ENCODE measurements at regions not wholly inside any gene's neighbourhood (a gene's known extent, or its start where the extent isn't known, plus 50 kb on each side); places are given as distances from the start of the nearest gene placed in this dataset.

DNA sequence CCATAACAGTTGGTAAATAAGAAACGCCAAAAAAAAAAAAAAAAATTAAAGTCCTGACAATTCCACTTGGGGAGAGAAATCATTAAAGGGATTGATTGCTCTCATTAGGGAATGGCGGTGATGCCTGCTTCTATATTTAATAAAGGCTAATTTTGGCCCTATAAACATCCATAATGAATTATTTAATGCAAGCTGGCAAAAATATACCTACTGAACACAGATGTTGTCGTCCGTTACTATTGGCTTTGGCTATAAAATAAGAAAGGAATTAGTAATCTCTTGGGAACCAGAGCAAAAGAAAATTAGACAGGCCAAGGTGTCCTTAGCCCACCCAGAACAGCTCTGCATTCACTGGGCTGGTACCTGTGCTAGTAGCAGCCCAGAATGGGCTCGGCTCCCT, 717.3 kb downstream of the DIAPH3 start:
- no peak for DNase-seq (ENCODE audit: low read depth in 2 of 2)

DNA sequence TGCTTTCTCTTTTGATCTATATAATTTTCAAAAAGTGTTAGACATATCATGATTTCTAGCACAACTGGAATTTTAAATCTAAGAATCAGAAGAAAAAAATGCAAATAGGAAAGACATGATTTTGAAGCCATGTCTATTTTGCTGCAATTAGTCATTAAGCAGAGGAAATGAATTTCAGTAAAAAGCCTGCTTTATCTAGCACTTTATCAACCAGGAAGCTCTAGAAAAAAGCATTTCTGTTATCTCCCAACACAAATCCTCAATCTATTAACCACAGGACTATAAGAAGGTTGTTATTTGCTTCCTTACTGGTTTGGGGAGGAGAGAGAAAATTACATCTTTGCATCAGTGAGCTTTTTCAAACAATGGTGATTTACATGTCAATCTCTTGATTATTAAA, 716.7 kb downstream of the DIAPH3 start:
- DNase-seq (ENCODE audit: low read depth in 2 of 2) = no peak

DNA sequence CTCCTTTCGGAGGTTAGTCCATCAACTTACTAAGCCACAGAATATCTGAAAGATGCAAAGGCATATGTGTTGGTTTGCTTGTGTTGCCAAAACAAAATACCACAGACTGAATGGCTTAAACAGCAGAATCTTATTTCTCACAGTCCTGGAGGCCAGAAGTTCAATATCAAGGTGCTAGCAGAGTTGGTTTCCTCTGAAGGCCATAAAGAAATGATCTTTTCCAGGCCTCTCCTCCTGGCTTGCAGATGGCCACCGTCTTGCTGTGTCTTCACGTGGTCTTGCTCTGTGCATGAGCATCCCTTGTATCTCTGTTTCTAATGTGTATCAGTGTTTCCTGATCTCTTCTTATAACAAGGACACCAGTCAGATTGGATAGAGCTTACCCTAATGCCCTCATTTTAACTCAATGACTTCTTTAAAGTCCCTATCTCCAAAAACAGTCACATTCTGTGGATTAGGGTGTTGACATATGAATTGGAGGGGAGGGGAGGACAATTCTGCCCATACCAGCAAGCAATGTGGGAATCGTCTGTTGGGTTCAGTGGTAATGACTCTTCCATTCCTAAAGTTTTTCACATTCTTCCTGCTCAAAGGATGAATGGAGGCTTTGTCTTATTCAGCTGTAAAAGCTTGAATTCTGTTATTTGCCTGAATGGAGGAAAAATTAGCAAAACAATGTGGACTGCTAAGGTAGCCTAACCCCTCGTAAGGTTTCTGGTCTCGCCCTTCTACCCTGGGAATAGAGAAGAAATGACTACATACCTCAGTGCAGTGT, 715.7 kb downstream of the DIAPH3 start:
- DNase-seq (ENCODE audit: low read depth in 2 of 2) = no peak

DNA sequence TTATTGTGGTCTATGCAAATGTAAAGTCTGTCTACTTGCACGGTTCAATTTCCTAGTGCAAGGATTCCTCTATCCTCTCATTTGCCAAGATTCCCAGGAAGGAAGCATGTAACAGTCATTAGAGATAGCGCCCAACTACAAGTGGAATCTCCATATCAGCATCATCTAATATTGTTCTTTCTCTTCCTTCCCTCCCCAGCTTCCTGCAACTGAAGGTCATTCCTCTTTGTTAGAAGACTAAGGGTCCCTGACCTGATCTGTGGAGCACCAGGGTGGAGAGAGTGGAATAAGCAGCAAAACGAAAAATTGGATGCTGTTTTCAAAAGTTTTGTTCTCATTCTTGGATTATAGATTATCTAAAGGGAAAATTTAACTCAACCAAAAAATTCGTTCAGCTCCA, 714.0 kb downstream of the DIAPH3 start:
- DNase-seq (ENCODE audit: low read depth in 2 of 2) = no peak

DNA sequence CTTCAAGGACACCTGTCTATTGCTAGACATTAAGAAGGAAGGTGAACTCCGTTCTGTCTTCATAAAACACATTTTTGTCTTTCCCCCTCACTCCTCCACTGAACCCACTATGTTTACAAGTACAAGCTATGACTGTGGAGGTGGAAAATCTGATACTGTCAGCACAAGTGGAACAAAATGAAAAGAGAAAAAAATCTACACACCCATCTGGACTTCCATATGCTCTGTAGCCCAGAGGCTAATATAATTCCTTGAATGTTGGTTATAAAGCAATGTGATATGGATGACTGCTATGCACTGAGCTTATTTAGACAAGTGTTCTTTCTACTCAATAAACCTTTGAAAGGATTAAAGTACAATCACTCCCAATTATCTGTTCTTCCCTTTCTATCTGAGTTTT, 713.5 kb downstream of the DIAPH3 start:
- DNase-seq (ENCODE audit: low read depth in 2 of 2) = no peak

DNA sequence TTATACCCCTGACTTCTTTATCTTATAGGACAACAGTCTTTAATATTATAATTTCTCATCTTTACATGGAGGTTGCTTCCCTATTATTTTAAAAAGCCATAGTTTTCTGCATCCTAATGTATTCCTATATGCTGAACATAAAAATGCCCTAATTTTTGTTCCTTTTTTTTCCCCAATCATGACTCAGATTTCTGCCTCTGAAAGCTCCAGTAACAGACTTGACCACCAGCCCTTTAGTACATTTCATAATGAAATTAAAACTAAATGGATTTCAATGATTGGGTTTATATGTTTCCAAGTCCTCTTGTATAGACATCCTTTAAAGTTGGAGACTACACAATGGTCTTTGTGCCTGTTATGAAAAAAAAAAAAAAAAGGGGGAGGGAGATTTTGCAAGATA, 712.5 kb downstream of the DIAPH3 start:
- DNase-seq (ENCODE audit: low read depth in 2 of 2) = no peak

DNA sequence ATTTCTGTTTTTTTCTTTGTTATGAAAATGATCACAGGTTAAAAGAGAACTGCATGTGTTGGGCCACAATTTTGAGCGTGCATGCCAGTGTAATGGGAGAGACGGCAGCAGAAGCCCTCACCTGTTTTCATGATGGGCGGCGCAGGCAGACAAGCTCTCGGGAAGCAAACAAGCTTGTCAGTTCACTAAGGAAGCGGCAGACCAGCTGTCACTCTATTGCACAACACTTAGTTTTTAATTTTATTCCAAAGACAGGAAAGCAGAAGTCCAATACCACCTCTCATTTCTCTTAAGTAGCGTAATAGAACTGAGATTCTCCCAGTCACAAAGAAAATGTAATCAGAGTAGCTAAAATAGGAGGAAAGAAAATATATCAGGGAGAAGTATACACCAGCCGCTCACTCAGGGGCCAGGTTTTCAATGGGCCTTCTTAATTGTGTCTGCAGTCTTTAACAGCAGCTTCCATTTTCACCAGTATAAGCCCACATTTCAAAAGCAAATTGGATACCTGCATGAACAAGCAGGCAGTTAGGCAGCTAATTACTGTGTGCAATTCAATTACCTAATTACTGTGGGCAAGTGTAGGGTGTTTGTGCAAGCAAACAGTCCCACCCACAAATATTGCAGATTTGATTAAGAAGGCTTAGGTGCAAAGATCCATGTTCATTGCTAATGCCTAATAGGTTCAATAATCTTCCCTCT, 711.4 kb downstream of the DIAPH3 start:
- DNase-seq (ENCODE audit: low read depth in 2 of 2) = no peak

DNA sequence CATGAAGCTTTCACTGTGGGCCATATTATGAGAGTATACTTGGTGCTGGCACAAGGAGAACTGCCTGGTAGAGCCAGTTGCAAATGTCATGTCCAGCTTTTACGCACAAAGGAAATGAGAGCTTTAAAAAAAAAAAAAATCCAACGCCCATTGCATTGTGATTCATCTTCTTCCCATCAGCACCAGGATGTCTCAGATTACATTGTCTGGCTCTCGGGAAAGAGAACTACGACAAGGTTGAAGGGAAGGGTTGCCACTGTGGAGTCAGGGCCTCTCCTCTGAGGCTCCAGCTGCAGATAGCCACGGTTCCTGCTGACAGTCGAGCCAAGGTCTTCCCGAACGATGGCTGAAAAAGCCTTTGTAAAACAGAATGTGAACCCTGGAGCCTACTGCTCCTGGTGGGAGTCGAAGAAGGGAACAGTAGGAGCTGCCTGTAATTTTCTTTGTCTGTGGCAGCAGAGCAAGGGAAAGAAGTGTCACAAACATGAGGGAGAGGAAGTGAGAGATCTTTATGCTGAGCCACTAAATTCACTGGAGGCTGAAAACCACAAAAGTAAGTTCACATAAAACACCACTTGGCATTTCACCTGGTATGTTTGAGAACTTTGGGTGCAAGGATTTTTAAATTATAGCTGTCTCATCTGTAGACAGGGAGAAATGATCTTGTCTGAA, 704.7 kb downstream of the DIAPH3 start:
- DNase-seq (ENCODE audit: low read depth in 2 of 2) = no peak

DNA sequence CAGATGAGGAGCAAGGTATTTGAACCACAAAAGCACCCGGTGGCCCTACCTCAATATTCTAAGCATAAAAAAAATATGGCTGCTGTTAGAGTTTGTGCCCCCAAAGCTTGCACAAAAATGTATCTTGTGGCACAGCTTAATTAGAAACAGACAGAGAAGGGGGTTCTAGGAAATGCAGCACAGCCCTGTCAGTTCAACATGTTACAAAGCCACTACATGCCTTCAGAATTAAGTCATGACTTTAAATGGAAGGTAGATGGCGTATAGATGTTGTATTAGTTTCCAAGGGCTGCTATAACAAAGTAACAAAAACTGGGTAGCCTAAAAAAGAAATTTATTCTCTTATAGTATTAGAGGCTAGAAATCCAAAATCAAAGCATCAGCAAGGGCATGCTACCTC, 703.8 kb downstream of the DIAPH3 start:
- DNase-seq (ENCODE audit: low read depth in 2 of 2) = no peak

DNA sequence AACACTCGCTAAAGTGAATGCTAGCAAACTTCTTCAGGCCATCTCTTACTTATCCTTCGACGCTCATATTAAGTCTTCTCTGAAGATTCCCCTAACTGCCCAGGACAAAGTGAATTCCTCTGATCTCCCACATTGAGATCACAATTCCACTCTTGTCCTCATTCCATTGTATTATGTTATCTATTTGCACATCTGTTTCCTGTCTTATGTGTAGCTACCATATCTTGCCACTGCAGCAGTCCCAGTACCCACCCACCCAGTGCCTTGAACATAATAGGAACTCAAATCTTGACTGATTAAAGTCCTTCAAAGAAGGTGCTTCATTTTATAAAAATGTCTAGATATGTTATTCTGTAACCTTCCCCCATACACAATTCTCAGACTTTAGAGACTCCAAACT, 702.3 kb downstream of the DIAPH3 start:
- DNase-seq (ENCODE audit: low read depth in 2 of 2) = no peak

DNA sequence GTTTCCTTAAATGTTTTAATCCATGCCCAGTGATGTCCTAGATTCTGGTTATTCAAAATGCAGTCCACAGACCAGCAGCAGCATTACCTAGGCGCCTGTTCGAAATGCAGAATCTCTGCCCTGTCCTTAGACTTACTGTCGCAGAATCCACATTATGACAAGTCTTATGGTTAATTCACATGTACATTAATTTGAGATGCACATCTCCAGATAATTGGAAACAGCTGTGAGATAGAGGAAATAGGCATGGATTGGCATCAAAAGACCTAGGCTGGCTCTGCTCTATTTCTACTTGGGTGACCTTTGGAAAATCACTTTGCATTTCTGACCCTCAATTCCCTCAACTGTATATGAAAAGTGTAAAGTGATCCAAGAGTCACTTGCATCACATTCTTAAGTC, 700.7 kb downstream of the DIAPH3 start:
- no peak for DNase-seq (ENCODE audit: low read depth in 2 of 2)

DNA sequence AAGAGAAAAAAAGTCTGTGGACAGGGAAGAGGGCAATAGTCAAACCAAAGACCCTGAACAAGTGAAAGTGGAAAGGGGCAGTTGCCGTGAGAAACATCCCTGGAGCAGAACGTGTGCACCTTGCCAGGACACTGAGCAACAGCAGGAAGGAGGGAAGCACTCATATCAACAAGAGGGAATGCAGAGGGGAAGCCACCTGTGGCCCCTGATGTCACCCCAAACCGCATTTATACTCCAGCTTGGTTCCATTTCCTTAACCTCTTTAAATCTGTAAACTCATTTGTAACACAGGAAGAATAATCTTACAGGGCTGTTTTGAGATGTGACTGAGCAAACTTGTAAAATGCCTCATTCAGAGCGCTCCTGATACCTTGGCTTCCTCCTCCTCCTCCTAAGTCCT, 698.8 kb downstream of the DIAPH3 start:
- no peak for DNase-seq (ENCODE audit: low read depth in 2 of 2)

DNA sequence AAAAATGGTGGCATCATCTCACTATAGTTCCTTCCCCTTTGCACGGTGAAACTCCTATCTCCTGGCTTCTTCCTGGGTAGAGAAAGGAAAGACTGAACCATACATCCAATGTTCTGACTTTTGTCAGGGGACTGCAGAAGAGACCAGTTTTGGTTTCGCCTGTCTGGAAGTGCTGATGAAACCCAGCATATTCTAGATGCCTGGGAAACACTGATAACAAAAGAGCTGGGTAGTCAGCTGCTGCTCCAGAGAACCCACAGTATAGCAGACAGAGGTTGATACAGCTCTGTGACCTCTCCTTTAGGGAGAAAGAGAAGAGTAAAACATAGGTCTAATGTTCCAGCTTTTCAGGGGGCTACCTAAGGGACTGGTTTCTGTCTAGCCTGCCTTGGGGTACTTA, 695.3 kb downstream of the DIAPH3 start:
- no peak for DNase-seq (ENCODE audit: low read depth in 2 of 2)

DNA sequence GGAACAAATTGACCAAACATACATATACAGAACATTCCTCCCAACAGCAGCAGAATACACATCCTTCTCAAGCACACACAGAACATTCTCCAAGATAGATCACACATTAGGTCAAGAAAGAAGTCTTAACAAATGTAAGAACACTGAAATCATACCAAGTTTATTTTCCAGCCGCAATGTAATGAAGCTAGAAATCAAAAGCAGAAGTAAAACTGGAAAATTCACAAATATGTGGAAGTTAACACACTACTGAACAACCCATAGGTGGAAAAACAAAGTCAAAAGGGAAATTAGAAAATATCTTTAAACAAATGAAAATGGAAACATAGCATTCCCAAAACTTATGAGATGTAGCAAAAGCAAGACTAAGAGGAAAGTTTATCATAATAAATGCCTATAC, 692.6 kb downstream of the DIAPH3 start:
- no peak for DNase-seq (ENCODE audit: low read depth in 2 of 2)

DNA sequence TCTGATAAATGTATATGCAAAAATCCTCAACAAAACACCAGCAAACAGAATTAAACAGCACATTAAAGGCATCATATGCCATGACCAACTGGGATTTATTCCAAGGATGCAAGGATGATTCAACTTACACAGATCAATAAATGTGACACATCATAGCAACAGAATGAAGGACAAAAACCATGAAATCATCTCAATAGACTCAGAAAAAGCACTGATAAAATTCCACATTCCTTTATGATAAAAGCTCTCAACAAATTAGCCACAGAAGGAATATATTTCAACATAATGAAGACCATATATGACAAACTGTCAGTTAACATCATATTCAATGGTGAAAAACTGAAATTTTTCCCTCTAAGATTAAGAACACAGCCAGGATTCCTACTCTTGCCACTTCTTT, 691.6 kb downstream of the DIAPH3 start:
- no peak for DNase-seq (ENCODE audit: low read depth in 2 of 2)

DNA sequence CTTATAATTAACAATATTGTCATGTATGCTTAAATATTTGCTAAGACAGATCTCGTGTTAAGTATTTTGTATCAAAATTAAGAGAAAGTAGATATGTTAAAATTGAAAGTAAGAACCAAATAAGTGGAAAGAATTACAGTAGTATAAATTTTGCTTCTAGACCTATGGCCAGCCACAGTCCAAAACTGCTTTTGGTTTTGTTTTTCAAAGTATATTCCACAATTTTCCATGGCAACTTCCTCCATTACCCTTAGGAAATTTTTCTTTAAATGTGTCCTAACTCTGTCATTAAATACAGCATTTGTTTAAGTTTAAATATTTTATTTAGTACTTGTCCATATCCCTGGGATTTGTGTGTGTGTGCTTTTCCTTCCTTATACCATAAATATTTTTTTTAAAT, 689.0 kb downstream of the DIAPH3 start:
- no peak for DNase-seq (ENCODE audit: low read depth in 2 of 2)

DNA sequence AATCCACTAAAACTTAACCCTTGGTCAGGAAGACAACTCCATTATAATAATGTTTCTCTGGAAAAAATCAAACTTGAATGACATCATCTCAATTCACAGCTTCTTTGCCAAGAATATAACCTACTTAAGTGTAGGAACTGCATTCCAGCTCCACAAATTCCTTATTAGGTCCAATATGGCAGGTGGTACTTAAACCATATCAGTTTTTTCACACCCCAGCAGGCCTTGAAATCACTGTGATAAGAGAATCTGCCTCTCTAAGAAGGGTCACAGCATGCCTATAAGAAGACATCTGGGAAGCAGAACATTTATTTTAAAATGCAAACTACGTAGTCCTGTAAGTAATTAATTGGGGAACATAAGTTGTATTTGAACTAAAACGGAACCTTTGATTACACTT, 687.8 kb downstream of the DIAPH3 start:
- DNase-seq (ENCODE audit: low read depth in 2 of 2) = no peak

DNA sequence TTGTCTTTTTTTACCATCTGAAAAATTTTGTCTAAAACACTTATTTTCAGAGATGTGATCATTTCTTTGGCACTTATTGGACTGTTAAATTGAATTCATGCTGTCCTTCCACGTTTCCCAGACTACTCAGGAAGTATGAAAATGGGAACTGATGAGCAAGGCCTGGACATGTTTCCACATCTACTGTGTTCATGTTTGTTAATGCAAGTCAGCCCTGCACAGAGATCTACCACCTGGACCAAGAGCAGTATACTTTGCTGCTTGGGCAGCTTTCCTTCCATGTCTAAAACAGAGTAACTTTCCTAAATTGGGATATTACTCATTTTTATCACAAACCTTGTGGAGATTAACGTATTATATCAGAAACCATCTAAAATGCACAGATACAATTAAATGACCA, 687.4 kb downstream of the DIAPH3 start:
- DNase-seq (ENCODE audit: low read depth in 2 of 2) = no peak

DNA sequence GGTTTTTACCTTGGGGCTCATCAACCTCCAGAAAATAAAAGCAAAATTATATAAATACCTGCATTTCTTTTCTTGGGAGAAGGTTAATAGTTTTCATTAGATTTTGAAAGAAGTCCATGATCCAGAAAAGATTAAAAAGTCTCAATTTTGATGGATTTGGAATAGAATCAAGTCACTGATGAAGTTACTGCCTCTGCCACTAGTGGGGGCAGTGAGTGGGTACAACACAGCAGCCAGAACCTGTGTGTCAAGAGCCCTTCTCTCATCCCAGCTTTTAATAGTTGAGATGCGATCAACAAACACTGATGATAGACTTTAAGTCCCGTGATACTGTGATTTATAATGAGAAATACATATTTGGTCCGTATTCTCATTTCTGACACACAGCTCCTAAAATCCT, 686.7 kb downstream of the DIAPH3 start:
- DNase-seq (ENCODE audit: low read depth in 2 of 2) = no peak

DNA sequence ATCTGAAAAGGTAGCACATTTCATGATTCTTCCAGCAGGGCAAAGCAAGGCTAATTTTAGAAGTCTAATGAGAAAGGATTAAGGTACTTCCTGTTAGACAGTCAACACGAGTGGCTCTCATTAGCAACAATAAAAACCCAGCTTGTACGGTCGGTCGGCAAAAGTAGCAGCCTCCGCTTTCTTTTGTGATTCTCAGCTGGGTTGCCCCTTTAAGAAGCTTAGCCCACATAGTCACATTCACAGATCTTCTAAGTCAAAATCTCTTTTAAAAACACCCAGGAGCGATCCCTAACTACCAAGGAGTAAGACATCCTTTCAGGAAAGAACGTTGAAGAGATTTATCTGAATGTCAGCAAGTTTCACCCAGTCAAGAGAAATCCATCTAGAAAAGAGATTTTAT, 684.8 kb downstream of the DIAPH3 start:
- DNase-seq (ENCODE audit: low read depth in 2 of 2) = no peak

DNA sequence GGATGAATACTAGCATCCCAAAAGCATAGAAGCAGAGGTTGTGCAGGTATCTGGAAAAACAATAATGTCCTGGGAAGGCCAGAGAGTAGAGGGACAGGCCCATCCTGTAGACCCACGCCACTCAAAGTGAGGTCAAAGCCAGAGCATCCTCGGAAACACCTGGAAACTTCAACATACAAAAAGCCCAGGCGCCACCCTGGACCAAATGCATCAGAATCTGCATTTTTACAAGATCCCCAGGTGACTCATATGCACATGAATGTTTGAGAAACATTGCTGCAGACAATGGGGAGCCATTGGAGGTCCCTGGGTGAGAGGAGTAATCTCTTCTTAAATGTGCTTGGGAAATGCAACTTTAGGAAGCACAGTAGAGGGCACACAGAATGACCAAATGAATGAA, 684.1 kb downstream of the DIAPH3 start:
- no peak for DNase-seq (ENCODE audit: low read depth in 2 of 2)

DNA sequence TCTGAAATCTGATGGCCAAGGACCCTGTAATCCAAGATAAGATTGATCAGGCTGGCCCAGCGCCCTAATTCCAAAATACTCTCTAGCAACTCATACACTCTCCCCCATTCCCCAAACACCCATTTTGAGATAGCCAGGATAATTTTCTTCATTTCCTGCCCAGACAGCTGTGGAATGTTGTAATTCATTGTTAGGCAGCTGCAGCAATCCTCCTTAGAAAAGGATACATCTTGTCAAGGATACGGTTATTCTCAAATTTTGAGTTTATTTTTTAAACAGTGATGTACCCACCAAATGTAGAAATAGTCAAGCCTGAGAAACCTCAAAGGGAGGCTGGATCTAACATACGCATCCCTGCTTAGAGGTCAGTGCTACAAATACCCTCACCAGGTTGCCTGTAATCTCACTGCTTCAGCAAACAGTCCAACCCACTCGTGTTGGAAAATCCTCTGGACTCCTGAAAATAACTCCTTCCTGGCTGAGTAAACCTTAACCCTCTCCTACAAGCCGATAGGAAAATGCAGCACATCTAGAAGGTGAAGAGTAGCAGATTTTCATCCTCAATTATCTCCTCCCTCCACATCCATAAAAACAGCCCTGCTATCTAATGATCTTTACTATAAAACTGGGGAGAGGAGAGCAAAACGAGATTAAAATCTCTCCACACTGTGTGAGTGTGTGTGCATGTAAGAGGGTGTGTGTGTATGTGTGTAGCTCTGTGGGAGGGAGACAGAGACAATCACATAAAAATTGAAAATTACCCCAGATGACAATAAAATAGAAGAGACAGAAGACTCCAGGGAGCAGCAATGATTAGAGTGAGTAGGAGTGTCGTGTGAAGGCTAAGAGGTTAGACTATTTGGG, 683.1 kb downstream of the DIAPH3 start:
- DNase-seq (ENCODE audit: low read depth in 2 of 2) = no peak

Data from activated CD4-positive, alpha-beta T cell treated with anti-CD3 and anti-CD28 coated beads for 24 hours (primary cell).